GM23338 (cell line): ENCODE measurements at regions not wholly inside any gene's neighbourhood (a gene's known extent, or its start where the extent isn't known, plus 50 kb on each side); places are given as distances from the start of the nearest gene placed in this dataset.

Experiments
- CREB1 ChIP-seq: fragments of 250-450 bp; sonication (Bioruptor Pico); IDR thresholded peaks from 2 replicates; pipeline ENCODE4 v1.5.0; 2020; ENCODE audit warnings: low read depth, mild to moderate bottlenecking, moderate library complexity
- CTCF ChIP-seq, 2 experiments: fragments of 200-600 bp in 1 of 2; sonication (generic) in 1 of 2; conservative IDR thresholded peaks; 2 replicates each; pipeline versions ENCODE4 v1.5.1 to v1.6.1; 2016 to 2017; ENCODE audit warnings: antibody characterized with exemption in 2 of 2, low read depth in 2 of 2, mild to moderate bottlenecking in 2 of 2, moderate library complexity in 1 of 2
- EZH2 ChIP-seq: fragments of 200-600 bp; sonication (generic); IDR thresholded peaks from one replicate; pipeline ENCODE4 v1.8.0; 2017; ENCODE audit warnings: antibody characterized with exemption, mild to moderate bottlenecking, low read depth; ENCODE audit not compliant: unreplicated experiment
- EZH2phosphoT487 ChIP-seq: fragments of 200-600 bp; sonication (generic); IDR thresholded peaks from one replicate; pipeline ENCODE4 v1.8.1; 2018; ENCODE audit warnings: antibody characterized with exemption; ENCODE audit not compliant: unreplicated experiment
- NANOG ChIP-seq: IDR thresholded peaks from 2 replicates; pipeline ENCODE4 v1.6.1; 2016; ENCODE audit warnings: antibody characterized with exemption, borderline replicate concordance
- POLR2AphosphoS5 ChIP-seq: IDR thresholded peaks from 2 replicates; pipeline ENCODE4 v1.6.1; 2016; ENCODE audit warnings: antibody characterized with exemption, low read depth

GRCh38 chr21:22450507-22450906, 1452.3 kb downstream of the NCAM2 start:
- TF ChIP-seq CTCF (conservative IDR thresholded peaks at IDR 0.05; ENCODE audit: low read depth in 2 of 2) = no peak
- TF ChIP-seq EZH2 = no peak
- no peak for TF ChIP-seq EZH2phosphoT487
- TF ChIP-seq POLR2AphosphoS5 = no peak
- no peak for TF ChIP-seq NANOG
- no peak for TF ChIP-seq CREB1 (CRISPR knock-in tag)
